ENCODE measurements at regions not wholly inside any gene's neighbourhood (a gene's known extent, or its start where the extent isn't known, plus 50 kb on each side); places are given as distances from the start of the nearest gene placed in this dataset.

- DNase-seq (ENCODE audit: low read depth) = no peak
These were observed 340.0 kb downstream of the C16orf95 start for GRCh38 chr16:86977076-86977676.

DNA sequence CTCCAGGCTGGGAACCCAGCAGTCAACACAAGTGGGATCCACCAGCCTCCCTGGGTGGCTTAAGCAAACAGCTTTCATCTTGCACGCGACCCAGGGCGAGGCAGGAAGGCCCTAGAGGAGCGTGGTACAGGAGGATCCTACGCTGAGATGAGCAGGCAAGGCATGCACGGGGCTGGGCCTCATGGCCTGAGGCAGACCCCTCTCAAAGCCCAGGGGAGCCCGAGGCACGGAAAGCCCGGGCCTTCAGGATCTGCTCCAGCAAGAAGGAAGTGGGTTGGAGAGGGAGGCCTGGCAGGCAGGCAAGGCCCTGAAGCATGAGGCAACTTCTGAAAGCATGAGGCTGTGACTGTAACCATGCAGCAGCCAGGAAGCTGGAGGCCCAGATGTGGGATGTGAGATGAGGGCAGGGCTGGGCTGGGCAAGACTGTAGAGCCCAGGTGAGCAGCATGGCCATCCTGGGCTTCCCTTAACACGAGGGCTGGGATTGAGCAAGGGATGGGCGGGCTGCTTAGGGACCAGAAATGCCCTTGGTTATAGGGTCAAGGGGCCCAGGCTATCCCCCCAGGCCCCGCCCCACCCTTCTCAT lies 338.7 kb downstream of the C16orf95 start:
- no peak for DNase-seq (ENCODE audit: low read depth)

DNA sequence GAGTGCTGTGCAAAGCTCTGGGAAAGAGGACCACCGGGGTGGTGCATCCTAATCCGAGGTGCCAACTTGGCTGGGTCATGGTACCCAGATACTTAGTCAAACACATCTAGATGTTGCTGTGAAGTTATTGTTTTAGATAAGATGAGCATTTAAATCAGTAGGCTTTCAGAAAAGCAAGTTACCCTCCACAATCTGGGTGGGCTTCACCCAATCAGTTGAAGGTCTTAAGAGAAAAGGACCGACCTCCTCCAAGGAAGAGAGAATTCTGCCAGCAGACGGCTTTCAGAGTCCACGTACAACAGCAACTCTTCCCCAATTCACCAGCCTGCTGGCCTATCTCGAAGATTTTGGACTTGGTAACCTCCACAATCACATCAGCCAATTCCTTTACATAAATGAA lies 338.1 kb downstream of the C16orf95 start:
- no peak for DNase-seq (ENCODE audit: low read depth)

DNA sequence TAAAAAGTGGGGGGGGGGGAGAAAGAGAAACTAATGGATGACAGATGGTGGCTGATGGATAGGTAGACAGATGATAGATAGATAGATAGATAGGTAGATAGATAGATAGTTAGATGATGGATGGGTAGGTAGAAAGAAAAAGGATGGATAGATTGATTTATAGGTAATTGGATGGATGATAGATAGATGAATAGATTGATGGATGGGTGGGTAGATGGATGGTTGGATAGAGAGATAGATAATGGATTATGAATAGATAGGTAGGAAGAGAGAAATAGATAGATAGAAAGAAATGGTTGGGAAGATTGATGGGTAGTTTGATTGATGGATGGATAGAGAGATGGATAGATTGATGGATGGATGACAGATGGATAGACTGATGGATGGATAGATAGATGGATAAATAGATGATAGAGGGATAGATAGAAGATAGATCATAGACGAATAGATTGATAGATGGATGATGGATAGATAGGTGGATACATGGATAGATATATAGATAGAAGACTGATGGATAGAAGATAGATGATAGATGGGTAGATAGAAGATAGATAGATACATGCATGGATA lies 337.1 kb downstream of the C16orf95 start:
- DNase-seq (ENCODE audit: low read depth) = no peak

DNA sequence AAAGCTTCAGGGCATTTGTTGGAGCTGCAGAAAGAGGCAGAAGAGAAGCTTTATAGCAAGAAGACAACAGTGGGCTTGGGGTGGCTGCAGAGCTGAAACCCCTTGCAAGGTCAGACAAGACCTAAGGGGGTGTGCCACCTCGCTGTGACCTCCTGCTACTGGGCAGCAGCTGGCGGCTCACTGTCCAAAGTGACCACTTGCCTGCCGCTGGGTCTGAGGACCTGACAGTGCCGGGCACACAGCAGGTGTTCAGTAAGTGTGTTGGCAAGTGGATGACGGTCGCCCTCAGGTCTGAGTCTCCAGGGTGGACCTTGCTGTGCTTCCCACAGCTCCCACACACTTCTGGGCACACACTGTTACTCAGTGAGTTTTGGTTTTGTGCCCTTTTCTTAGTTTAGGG lies 336.5 kb downstream of the C16orf95 start:
- DNase-seq (ENCODE audit: low read depth) = no peak

GRCh38 chr16:86982347-86982596 lies 334.9 kb downstream of the C16orf95 start:
- DNase-seq (ENCODE audit: low read depth) = no peak

DNA sequence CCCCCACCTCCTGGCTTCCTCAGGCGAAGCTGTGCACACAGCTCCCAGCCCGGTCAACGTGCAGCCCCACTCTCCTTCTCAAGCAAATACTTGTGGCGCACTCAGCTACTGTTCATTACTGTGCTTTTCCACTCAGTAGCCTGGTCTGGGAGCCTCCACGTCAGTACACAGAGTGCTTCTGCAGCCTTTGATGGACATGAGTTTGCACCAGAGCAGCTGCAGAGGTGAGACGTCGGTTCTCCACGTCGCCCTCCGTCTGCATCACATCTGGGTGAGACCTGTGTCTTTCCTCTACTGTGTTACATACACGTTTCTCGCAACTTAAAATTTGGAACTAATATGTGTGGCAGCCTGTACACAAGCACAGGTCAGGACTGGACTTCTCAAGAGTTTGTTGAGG lies 334.3 kb downstream of the C16orf95 start:
- DNase-seq (ENCODE audit: low read depth) = no peak

GRCh38 chr16:86983621-86984020 lies 333.6 kb downstream of the C16orf95 start:
- no peak for DNase-seq (ENCODE audit: low read depth)

DNA sequence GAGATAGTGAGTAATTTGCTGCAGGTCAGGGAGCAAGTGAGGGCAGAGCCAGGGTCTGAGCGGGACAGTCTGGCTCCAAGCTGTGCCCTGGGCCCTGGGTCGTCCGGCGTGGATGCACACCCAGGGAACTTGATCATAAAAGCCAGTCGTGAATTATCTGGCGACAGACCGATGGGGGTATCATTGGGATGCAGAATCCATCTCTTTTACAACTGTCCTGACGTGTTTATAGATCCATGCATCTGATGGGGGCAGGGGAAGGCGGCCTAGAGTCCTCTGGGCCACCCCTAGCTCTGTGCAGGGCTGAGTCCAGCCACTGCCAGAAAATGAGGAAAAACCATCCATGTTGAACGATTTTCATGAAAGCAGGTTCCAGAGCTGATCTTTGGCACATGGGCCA lies 332.8 kb downstream of the C16orf95 start:
- DNase-seq (ENCODE audit: low read depth) = no peak

DNA sequence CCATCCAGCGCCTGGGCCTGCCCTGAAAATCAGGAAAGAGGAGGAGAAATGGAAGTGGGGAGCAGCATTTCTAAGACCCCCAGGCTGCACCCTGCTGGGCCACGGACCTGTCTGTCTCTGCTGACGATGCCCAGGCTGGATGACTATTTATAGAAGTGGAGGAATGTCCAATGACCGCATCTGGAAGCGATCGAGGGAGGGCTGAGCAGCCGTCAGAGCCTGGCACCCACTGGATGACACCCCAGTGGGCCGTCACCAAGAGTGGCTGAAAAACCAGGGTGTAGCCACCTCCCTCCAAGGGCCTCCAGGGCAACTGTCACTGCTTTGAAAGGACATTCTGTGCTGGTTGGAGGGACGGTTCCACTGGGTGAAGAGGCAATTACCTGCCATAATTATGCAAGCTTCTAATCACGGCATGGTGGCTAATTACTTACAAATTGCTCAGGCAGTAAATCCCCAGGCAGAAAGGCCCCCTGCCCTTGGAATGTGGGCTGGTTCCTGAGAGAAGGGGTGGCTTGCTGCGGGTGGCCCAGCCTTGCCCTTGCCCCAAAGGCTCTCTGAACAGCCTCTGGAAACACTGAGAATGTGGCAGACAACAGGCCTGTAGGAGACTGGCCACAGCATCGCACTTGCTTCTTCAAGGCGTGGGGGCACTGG lies 332.1 kb downstream of the C16orf95 start:
- DNase-seq (ENCODE audit: low read depth) = no peak

DNA sequence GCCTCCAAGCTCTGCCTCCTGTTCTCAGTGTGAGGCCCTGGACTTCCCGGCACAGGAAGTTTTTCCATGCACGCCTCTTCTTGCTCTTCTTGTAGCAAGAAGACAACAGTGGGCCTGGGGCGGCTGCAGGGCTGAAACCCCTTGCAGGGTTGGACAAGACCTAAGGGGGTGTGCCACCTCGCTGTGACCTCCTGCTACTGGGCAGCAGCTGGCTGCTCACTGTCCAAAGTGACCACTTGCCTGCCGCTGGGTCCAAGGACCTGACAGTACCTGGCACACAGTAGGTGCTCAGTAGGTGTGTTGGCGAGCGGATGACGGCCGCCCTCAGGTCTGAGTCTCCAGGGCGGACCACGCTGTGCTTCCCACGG lies 331.6 kb downstream of the C16orf95 start:
- DNase-seq (ENCODE audit: low read depth) = no peak

GRCh38 chr16:86986136-86986535 lies 331.1 kb downstream of the C16orf95 start:
- no peak for DNase-seq (ENCODE audit: low read depth)

DNA sequence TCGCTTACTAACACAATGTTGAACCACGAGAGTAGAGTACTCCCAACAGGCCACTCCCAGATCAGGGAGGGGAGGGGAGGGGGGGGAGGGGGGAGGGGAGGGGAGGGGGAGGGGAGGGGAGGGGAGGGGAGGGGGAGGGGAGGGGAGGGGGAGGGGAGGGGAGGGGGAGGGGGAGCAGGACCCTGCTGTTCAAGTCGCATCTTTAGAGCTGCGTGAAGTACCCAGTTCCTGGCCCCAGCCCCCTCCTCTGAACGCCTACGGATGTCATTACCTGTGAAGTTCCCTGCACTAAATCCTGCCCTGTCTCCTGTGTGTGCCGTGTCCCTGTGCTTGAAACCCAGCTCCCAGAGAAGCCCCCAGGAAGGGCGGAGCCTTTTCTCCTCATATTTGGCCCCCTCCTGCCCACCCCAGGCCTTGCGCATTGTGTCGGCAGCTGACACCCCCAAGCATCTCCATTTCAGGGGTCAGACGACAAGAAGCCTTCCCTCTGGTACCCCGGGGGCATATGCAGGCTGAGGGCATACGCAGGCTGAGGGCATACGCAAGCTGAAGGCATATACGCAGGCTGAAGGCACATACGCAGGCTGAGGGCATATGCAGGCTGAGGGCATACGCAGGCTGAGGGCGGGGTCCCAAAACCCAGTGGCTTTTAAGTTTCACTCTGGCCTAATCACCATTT lies 330.2 kb downstream of the C16orf95 start:
- DNase-seq (ENCODE audit: low read depth) = no peak

GRCh38 chr16:86987746-86988670 lies 329.2 kb downstream of the C16orf95 start:
- DNase-seq (ENCODE audit: low read depth) = no peak

- DNase-seq (ENCODE audit: low read depth) = no peak
These were observed 328.1 kb downstream of the C16orf95 start for GRCh38 chr16:86988920-86989696.

- no peak for DNase-seq (ENCODE audit: low read depth)
These were observed 326.7 kb downstream of the C16orf95 start for GRCh38 chr16:86990451-86990850.

GRCh38 chr16:86991679-86992078 lies 325.5 kb downstream of the C16orf95 start:
- peak; percentile 66 for DNase-seq (ENCODE audit: low read depth)

DNA sequence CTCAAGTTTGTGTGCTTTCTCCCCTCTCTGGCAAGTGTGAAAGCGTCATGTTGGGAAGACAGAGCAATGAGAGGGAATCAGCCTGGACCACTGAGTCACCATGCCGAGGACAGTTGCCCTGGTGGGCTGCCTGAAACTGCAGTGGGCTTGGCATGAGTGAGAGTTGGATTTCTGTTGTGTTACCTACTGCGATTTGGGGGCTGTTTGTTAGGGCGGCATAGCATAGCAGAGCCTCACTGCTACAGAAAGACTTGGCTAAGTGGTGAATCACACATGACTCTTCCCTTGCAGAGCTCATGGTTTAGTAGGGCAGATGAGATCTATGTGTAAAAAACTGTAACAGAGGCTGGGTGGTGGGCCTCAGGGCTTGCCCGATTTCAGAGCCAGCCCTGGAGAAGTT lies 324.6 kb downstream of the C16orf95 start:
- no peak for DNase-seq (ENCODE audit: low read depth)

DNA sequence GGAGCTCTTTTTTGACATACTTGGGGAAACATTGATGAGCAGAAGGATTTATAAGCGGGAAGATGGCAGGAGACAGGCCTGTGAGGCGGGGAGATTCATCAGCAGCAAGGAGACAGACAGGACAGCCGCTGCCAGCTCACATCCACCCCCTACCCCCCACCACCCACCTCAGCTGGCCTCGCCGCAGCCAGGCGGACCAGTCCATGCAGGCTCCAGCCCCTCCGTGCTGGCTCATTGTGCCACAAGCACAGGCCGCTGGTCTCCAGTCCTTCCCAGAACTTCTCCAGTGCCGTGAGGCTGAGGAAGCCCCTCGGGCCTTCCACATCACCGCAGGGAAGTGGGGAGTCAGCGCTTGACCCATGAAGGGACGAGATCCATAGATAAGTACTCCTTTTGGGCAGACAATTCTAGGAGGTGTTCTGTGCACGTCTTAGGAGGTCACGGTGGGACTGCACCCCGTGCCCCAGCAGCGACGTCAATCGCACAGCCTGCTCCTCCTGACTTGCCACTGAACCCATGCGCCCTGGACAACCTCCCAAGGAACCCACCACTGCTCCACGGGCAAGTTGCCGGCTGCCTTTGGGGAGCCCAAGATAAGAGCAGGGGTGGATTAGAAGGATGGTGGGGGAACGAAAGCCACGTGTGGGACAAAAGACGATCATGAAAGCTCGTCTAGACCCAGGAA lies 323.6 kb downstream of the C16orf95 start:
- no peak for DNase-seq (ENCODE audit: low read depth)

GRCh38 chr16:86994215-86994614 lies 323.0 kb downstream of the C16orf95 start:
- DNase-seq (ENCODE audit: low read depth) = no peak
